Trophoblast cell (in vitro differentiated cells and primary cell): ENCODE measurements at regions not wholly inside any gene's neighbourhood (a gene's known extent, or its start where the extent isn't known, plus 50 kb on each side); places are given as distances from the start of the nearest gene placed in this dataset.

Source experiments
- DNase-seq, 2 donors: peaks; one replicate each; pipeline ENCODE4 v3.0.0-alpha.2; 2016
- H2AFZ ChIP-seq: 2 replicates; pipeline ENCODE4 v1.6.1; 2013; ENCODE audit warnings: low read length, moderate library complexity, mild to moderate bottlenecking; ENCODE audit not compliant: insufficient read depth, poor library complexity
- H2AK5ac ChIP-seq: 2 replicates; pipeline ENCODE4 v1.6.1; 2013; ENCODE audit warnings: mild to moderate bottlenecking, low read length
- H2BK120ac ChIP-seq: 2 replicates; pipeline ENCODE4 v1.6.1; 2013; ENCODE audit warnings: low read length, mild to moderate bottlenecking, moderate library complexity; ENCODE audit not compliant: insufficient read depth, poor library complexity
- H2BK12ac ChIP-seq: 2 replicates; pipeline ENCODE4 v1.6.1; 2013; ENCODE audit warnings: mild to moderate bottlenecking, low read length, moderate library complexity
- H2BK5ac ChIP-seq: 2 replicates; pipeline ENCODE4 v1.6.1; 2013; ENCODE audit warnings: low read length, low read depth, moderate library complexity, mild to moderate bottlenecking; ENCODE audit not compliant: poor library complexity
- H3K14ac ChIP-seq: 2 replicates; pipeline ENCODE4 v1.6.1; 2013; ENCODE audit warnings: mild to moderate bottlenecking, low read length
- H3K18ac ChIP-seq: 2 replicates; pipeline ENCODE4 v1.6.1; 2013; ENCODE audit warnings: mild to moderate bottlenecking, low read length
- H3K23ac ChIP-seq: 2 replicates; pipeline ENCODE4 v1.6.1; 2013; ENCODE audit warnings: low read length
- H3K27ac ChIP-seq: 2 replicates; pipeline ENCODE4 v1.5.1; 2013; ENCODE audit warnings: low read depth, mild to moderate bottlenecking, inconsistent platforms, low read length, moderate library complexity
- H3K27me3 ChIP-seq: 2 replicates; pipeline ENCODE4 v1.6.1; 2013; ENCODE audit warnings: inconsistent platforms, mild to moderate bottlenecking, low read length, moderate library complexity; ENCODE audit not compliant: insufficient read depth
- H3K36me3 ChIP-seq, 2 experiments: 1 replicate in 1 of 2; 2 replicates in 1 of 2; pipeline ENCODE4 v1.6.1; 2013; ENCODE audit warnings: low read length in 2 of 2, mild to moderate bottlenecking in 2 of 2, moderate library complexity in 1 of 2; ENCODE audit not compliant: insufficient read depth in 2 of 2, control insufficient read depth in 1 of 2
- H3K4ac ChIP-seq: 2 replicates; pipeline ENCODE4 v1.6.1; 2013; ENCODE audit warnings: low read depth, mild to moderate bottlenecking, low read length, moderate library complexity
- H3K4me1 ChIP-seq, 2 experiments: 1 replicate in 1 of 2; 2 replicates in 1 of 2; pipeline ENCODE4 v1.6.1; 2013; ENCODE audit warnings: low read length in 2 of 2, mild to moderate bottlenecking in 2 of 2, moderate library complexity in 1 of 2; ENCODE audit not compliant: insufficient read depth in 2 of 2, control insufficient read depth in 1 of 2
- H3K4me2 ChIP-seq: 2 replicates; pipeline ENCODE4 v1.6.1; 2013; ENCODE audit warnings: inconsistent platforms, mild to moderate bottlenecking, low read length, moderate library complexity
- H3K4me3 ChIP-seq: 2 replicates; pipeline ENCODE4 v1.5.1; 2013; ENCODE audit warnings: mild to moderate bottlenecking, low read depth, low read length, inconsistent platforms
- H3K79me1 ChIP-seq: one replicate; pipeline ENCODE4 v1.6.1; 2013; ENCODE audit warnings: low read length
- H3K79me2 ChIP-seq: 2 replicates; pipeline ENCODE4 v1.6.1; 2013; ENCODE audit warnings: low read length, mild to moderate bottlenecking; ENCODE audit not compliant: control insufficient read depth, insufficient read depth, poor library complexity
- H3K9ac ChIP-seq: 2 replicates; pipeline ENCODE4 v1.6.1; 2013; ENCODE audit warnings: mild to moderate bottlenecking, low read length
- H3K9me3 ChIP-seq: 2 replicates; pipeline ENCODE4 v1.6.1; 2013; ENCODE audit warnings: low read depth, mild to moderate bottlenecking, control low read depth, inconsistent platforms, low read length; ENCODE audit not compliant: insufficient read depth
- H4K12ac ChIP-seq: 2 replicates; pipeline ENCODE4 v1.6.1; 2013; ENCODE audit warnings: low read depth, mild to moderate bottlenecking, low read length, moderate library complexity
- H4K8ac ChIP-seq: 2 replicates; pipeline ENCODE4 v1.6.1; 2013; ENCODE audit warnings: low read depth, mild to moderate bottlenecking, low read length, moderate library complexity
- H4K91ac ChIP-seq: one replicate; pipeline ENCODE4 v1.6.1; 2013; ENCODE audit warnings: low read depth, mild to moderate bottlenecking, low read length, moderate library complexity
- WGBS: extraction: QIAGEN DNeasy Blood & Tissue Kit; methylation state at CpG from one replicate; pipeline ENCODE4 v1.1.7; 2013; ENCODE audit warnings: missing lambda C conversion rate; ENCODE audit not compliant: insufficient read length, insufficient coverage; ENCODE audit errors: extremely low coverage; 5-methylcytosine and 5-hydroxymethylcytosine counted together

GRCh38 chr2:17012297-17012696 is 346.7 kb upstream of the CYRIA start:
- H3K23ac ChIP-seq, result no peak overlapping the region
- H2AFZ ChIP-seq, result no peak overlapping the region
- no peaks in the 10 kb centered on the region for H3K27me3 ChIP-seq
- H3K4ac ChIP-seq, result no peak overlapping the region
- no peak overlapping the region for H3K4me3 ChIP-seq
- H3K79me1 ChIP-seq, result no peaks in the 10 kb centered on the region
- H3K18ac ChIP-seq, result no peak overlapping the region
- H3K4me2 ChIP-seq, result no peak overlapping the region
- no peak overlapping the region for H2BK5ac ChIP-seq
- H3K27ac ChIP-seq, result no peak overlapping the region
- H3K79me2 ChIP-seq, result no peaks in the 10 kb centered on the region
- H3K14ac ChIP-seq, result no peak overlapping the region
- DNase-seq, result no peak
- H2BK12ac ChIP-seq, result no peak overlapping the region
- no peaks in the 10 kb centered on the region for H3K36me3 ChIP-seq
- H3K4me1 ChIP-seq, result no peaks in the 10 kb centered on the region
- no peak overlapping the region for H3K9ac ChIP-seq
- no CpG with 5 or more reads among the region's 3 CpGs for WGBS
- H2BK120ac ChIP-seq, result no peak overlapping the region
- no peak overlapping the region for H4K12ac ChIP-seq
- no peak overlapping the region for H2AK5ac ChIP-seq
- no peak overlapping the region for H4K8ac ChIP-seq
- no peaks in the 10 kb centered on the region for H3K9me3 ChIP-seq
- no peak overlapping the region for H4K91ac ChIP-seq

- no peak overlapping the region for H4K91ac ChIP-seq
- H3K4me1 ChIP-seq, result no peaks in the 10 kb centered on the region
- H2AFZ ChIP-seq, result no peak overlapping the region
- no peak overlapping the region for H3K4me2 ChIP-seq
- WGBS, result no CpG with 5 or more reads among the region's 2 CpGs
- no peaks in the 10 kb centered on the region for H3K36me3 ChIP-seq
- H2AK5ac ChIP-seq, result no peak overlapping the region
- no peaks in the 10 kb centered on the region for H3K79me2 ChIP-seq
- no peak overlapping the region for H3K9ac ChIP-seq
- no peak overlapping the region for H3K14ac ChIP-seq
- no peaks in the 10 kb centered on the region for H3K79me1 ChIP-seq
- H4K12ac ChIP-seq, result no peak overlapping the region
- no peak overlapping the region for H3K27ac ChIP-seq
- H4K8ac ChIP-seq, result no peak overlapping the region
- no peak overlapping the region for H2BK12ac ChIP-seq
- no peak overlapping the region for H3K23ac ChIP-seq
- H3K4me3 ChIP-seq, result no peak overlapping the region
- no peaks in the 10 kb centered on the region for H3K27me3 ChIP-seq
- H3K9me3 ChIP-seq, result no peaks in the 10 kb centered on the region
- H3K4ac ChIP-seq, result no peak overlapping the region
- H3K18ac ChIP-seq, result no peak overlapping the region
- no peak for DNase-seq
- no peak overlapping the region for H2BK120ac ChIP-seq
- no peak overlapping the region for H2BK5ac ChIP-seq
Measured at GRCh38 chr2:17010104-17010503, 344.5 kb upstream of the CYRIA start.

- Histone ChIP-seq H3K4me1 (no peaks in the 10 kb centered on the region), H2BK12ac (no peak overlapping the region), H3K4ac (no peak overlapping the region), H3K79me1 (no peaks in the 10 kb centered on the region), H3K23ac (no peak overlapping the region), H4K91ac (no peak overlapping the region), H3K9ac (no peak overlapping the region), H3K18ac (no peak overlapping the region), H3K9me3 (no peaks in the 10 kb centered on the region), H2AFZ (no peak overlapping the region), H3K14ac (no peak overlapping the region), H3K4me2 (no peak overlapping the region), H4K12ac (no peak overlapping the region), H2AK5ac (no peak overlapping the region), H2BK120ac (no peak overlapping the region), H2BK5ac (no peak overlapping the region), H3K27me3 (no peaks in the 10 kb centered on the region), H3K79me2 (no peaks in the 10 kb centered on the region), H3K4me3 (no peak overlapping the region), H3K27ac (no peak overlapping the region), H3K36me3 (no peaks in the 10 kb centered on the region), H4K8ac (no peak overlapping the region)
- no peak for DNase-seq
- WGBS, result no CpG with 5 or more reads among the region's 1 CpG
Measured at GRCh38 chr2:17000184-17000482, 334.5 kb upstream of the CYRIA start.

GRCh38 chr2:16999347-17000183 is 333.9 kb upstream of the CYRIA start:
- H2BK120ac ChIP-seq, result no peak overlapping the region

More at GRCh38 chr2:16999347-17000183, 333.9 kb upstream of the CYRIA start:
- no peak for DNase-seq
- H3K9me3 ChIP-seq, result no peaks in the 10 kb centered on the region
- H3K79me2 ChIP-seq, result no peaks in the 10 kb centered on the region
- no peak overlapping the region for H2BK12ac ChIP-seq
- no peak overlapping the region for H4K91ac ChIP-seq
- no peak overlapping the region for H3K4me2 ChIP-seq
- H2BK5ac ChIP-seq, result no peak overlapping the region
- H3K4me3 ChIP-seq, result no peak overlapping the region
- no peak overlapping the region for H4K8ac ChIP-seq
- no peak overlapping the region for H2AK5ac ChIP-seq
- no peak overlapping the region for H3K27ac ChIP-seq
- no peak overlapping the region for H2AFZ ChIP-seq
- no peak overlapping the region for H4K12ac ChIP-seq
- no peak overlapping the region for H3K9ac ChIP-seq
- no peak overlapping the region for H3K14ac ChIP-seq
- no peak overlapping the region for H3K23ac ChIP-seq
- no peaks in the 10 kb centered on the region for H3K27me3 ChIP-seq
- no peak overlapping the region for H3K4ac ChIP-seq
- H3K4me1 ChIP-seq, result no peaks in the 10 kb centered on the region
- no peaks in the 10 kb centered on the region for H3K36me3 ChIP-seq
- H3K18ac ChIP-seq, result no peak overlapping the region
- WGBS, result no CpG with 5 or more reads among the region's 6 CpGs
- H3K79me1 ChIP-seq, result no peaks in the 10 kb centered on the region
